T-helper 1 cell (primary cell): ENCODE measurements at regions not wholly inside any gene's neighbourhood (a gene's known extent, or its start where the extent isn't known, plus 50 kb on each side); places are given as distances from the start of the nearest gene placed in this dataset.

Source experiments
- DNase-seq, 5 donors: peaks; one replicate each; pipeline ENCODE4 v3.0.0-alpha.2; 2012 to 2020

DNA sequence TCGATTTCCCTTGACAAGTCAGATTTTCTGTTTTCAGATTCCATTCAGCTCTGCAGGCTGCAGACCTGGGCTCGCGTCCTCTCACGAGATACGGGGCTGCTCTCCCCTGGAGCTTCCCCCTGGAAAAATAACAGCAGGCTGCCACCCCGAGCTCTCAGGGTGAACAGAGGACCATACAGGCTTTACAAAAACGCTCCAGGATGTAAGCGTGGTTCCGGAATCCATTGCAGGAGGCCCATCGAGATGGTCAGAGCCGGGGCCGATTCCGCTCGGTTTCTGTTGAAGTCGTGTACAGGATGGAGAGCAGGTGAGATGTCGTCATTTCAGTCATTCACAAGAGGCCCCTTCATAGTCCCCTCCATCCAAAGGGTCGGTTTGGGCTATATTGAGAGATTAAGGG lies 297.7 kb upstream of the IRX4 start:
- no peak for DNase-seq

DNA sequence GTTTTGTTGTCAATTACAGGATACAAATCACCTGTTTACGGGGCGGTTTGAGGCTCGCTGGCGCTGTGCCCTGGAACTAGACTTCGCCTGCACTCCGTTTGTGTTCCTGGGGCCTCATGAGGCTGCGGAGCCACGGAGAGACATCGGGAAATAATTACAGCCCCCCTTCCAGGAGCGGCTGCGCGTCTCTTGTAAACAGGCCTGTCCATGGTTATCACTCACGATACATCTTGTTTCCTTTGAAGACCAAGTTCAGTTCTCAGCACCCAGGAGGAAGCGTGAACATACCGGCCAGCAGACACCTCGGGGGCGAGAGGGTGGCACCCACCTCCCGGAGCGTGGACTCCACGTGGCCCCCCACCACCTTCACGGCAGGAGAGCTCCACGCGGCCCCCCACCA lies 297.1 kb upstream of the IRX4 start:
- no peak for DNase-seq

DNA sequence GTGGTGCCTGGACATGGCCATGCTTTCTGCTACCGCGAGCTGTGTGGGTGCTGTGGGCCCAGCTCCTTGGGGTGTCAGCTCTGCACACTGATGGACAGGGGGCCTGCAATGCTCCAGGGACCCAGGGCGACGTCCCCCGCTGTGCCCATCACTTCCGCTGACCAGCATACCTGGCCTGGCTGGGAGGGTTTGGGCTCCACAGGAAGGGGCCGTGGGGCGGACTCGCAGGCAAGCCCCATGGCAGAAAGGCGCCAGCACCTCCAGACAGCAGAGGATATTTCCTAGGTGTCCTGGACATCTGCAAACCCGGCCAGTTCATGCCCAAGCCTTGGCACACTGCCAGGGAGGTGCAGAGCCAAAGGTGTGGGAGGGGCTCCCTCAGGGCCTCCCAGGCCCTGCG lies 295.8 kb upstream of the IRX4 start:
- DNase-seq, result no peak

- DNase-seq, result no peak
Measured at GRCh38 chr5:2178071-2178477, 295.3 kb upstream of the IRX4 start.

DNA sequence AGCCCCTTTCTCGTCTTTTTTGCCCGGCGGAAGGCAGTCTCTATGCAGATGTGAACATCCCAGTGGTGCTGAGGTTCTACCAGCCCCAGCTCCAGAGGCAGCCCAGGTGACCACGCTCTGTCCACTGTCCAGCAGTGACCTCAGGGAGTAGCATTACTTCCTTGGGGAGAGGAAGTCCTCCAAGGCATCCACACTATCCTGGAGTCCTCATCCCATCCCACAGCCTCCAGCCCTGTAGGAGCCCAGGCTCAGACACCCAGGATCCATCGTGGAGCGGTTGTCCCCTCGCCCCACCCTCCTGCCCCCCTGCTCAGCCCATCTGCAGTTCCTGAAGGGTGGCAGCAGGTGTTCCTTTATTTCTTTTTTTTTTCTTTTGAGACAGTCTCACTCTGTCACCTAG lies 294.5 kb upstream of the IRX4 start:
- DNase-seq, result no peak

DNA sequence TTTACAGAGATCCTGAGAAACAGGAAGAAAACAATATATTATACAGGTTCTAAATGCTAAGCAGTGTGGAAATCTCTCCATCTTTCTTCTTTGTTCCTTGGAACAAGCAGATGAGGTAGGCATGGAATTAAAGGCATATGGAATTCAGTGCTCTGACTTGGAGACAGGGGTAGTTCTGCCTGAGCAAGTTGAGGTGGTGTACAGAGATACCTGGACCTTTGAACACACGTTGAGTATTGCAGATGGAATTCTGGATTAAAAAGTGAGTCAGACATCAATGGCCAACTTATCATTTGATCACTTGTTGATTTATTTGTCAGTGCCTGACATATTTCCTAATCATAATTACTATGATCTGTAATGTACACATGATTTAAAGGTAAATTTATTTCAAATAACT lies 293.9 kb upstream of the IRX4 start:
- DNase-seq, result no peak

- no peak for DNase-seq
Measured at GRCh38 chr5:2175842-2176404, 293.2 kb upstream of the IRX4 start.

GRCh38 chr5:2175041-2175440 lies 292.3 kb upstream of the IRX4 start:
- no peak for DNase-seq

- DNase-seq, result no peak
Measured at GRCh38 chr5:2174538-2174937, 291.8 kb upstream of the IRX4 start.

DNA sequence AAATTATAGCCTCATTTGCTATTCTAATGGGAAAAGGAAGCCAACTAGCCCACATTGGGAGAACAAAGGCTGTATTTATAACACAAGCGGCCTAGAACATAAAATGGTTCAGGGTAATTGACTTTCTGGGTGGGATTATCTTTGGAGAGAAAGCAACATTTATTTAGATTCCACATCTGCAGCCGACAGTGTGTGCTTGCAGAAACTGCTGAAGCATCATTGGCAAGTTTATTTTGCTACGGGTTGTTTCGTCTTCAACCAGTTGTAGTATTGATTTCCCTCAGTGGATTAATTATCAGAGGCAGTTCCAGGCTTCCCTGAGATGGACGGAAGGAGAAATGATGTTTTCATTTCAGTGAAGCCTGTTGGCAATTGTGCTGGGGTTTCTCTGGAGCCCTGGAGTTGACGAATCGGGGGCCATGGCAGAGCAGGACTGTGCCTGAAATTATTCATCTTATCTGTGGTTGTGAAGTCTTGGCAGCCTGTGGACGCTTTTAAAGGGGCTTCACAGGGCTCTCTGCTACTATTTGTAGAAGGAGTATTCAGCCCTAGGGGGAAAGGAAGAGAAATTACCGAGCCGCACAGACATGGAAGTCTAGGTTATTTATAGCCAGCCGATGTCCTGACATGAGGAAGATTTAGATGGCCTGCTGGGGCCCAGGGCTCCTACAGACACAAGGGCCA lies 290.6 kb upstream of the IRX4 start:
- no peak for DNase-seq

- DNase-seq, result no peak
Measured at GRCh38 chr5:2172471-2172870, 289.7 kb upstream of the IRX4 start.

- no peak for DNase-seq
Measured at GRCh38 chr5:2170761-2171160, 288.0 kb upstream of the IRX4 start.

GRCh38 chr5:2169850-2170760 lies 287.4 kb upstream of the IRX4 start:
- DNase-seq, result no peak

DNA sequence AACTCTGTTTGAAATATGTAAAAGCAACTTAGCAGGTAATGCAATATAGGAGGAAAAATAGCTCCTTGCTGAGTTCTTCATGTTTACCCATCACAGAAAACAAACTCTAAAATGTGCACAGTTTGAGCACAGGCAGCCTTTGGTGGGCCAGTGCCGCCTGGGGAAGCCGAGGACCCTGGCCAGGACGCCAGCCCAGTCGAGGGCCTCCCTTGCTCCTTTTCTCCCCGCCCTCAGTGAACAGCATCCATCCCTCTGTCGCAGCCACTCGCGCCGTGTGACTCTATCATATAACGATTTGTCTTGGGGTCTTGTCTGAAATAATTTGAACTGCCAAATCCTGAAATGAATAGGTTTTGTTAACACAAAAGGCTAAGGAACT lies 286.7 kb upstream of the IRX4 start:
- no peak for DNase-seq

- DNase-seq, result no peak
Measured at GRCh38 chr5:2168601-2169429, 286.1 kb upstream of the IRX4 start.

DNA sequence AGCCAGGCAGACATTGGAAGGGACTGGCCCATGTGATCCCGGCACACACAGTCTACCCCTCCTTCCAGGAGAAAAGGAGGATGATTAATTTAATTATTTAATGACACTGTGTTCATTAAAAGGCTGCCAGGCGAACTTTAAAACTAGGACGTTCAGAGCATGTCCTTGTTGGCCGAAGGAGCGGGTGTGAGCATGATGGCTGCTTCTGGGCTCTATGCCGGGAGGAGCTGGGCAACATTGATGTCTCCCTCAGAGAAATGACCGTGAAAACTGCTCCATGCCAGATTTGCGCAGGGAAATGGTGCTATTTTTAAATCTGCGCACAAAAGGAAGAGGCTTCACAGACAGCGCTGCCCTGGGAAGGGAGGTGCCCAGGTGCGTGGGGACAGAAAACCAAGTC lies 284.9 kb upstream of the IRX4 start:
- no peak for DNase-seq

DNA sequence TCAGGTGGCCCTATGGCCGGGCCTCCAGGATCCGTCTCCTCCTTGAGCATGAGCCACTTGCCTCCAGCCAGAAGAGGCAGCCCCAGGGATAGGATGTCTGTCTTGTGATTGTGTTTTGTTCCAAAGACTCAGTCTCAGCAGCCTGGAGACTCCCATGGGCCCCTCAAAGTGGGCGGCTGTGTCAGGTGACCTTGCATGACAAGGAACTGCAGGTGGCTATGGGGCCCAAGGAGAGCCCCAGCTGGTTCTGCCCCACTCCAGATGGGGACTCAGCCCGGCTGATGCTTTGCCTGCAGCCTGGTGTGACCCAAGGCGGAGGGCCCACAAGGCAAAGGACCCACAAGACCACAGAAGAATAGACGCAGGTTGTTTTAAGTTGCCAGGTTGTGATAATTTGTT lies 284.3 kb upstream of the IRX4 start:
- no peak for DNase-seq

DNA sequence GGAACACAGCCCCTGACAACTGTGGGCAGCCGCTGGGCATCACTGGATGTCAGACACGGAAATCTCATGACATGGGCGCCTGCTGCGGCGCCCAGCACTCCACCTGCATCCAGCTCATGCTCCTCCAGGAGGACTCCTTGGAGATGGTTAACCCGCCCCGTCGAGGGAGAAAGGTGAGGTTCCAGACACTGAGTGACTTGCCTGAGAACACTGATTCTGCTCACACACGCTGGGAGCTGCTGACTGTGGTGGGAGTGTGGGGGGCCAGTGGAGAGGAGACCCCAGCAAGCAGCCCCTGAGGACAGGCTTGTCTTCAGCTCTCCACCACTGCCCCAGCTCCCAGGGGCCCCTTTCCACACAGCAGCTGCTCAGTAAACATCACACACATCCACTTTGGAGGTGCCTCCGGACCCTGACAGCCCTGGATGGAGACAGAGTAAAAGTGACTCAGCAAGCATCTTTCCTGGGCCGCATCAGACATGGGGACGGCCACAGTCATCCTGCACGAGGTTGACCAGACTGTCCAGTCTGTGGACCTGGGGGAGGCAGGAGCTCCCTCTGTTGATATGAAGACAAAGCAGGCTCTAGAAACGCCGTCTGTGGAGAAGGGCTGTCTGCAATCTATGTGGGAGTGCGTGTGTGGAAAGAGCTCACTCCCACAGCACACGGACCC lies 283.7 kb upstream of the IRX4 start:
- DNase-seq, result no peak

- no peak for DNase-seq
Measured at GRCh38 chr5:2165615-2166305, 283.0 kb upstream of the IRX4 start.

- no peak for DNase-seq
Measured at GRCh38 chr5:2165203-2165602, 282.5 kb upstream of the IRX4 start.

GRCh38 chr5:2164586-2164985 lies 281.9 kb upstream of the IRX4 start:
- DNase-seq, result no peak

DNA sequence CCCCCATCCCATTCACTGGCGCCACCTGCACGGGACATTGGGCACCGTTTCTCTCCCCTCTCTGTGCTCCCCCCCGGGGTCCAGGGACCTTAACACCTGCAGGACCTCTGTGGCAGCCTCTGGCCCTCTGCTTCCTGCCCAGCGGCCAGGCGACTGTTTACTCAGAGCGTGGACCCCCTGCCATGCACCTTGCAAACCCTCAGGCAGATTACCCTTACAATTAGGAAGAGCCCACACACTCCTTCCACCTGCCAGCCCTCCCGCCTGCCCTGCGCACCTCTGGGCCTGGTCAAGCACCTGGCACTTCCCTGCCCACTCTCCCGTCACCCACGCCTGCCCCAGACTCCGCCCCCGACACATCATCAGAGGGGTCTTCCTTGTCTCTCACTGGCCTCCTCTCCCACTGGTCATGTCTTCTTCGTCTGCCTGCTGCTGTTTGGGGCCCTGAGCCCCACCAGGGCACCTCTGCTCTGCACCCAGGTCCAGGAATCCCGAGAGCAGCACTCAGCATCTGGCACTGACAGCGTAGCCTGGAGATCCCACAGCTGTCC lies 281.3 kb upstream of the IRX4 start:
- no peak for DNase-seq
